Caco-2 (cell line): ENCODE measurements at regions not wholly inside any gene's neighbourhood (a gene's known extent, or its start where the extent isn't known, plus 50 kb on each side); places are given as distances from the start of the nearest gene placed in this dataset.

ENCODE experiments used
- BruUV-seq: library from RNA; stranded (reverse); fragments of 400-500 nt; replicated peaks from 2 replicates; lab custom pipeline; 2021; lab: Mats Ljungman, UMichigan
- CTCF ChIA-PET: fragments of 300-600 bp; sonication (Branson Sonifier 250); formaldehyde crosslinking; loops from one replicate; lab custom pipeline; 2022; ENCODE audit warnings: antibody characterized with exemption; lab: Charles Lee
- POLR2A ChIA-PET: fragments of 300-600 bp; sonication (Branson Sonifier 250); formaldehyde crosslinking; loops from one replicate; lab custom pipeline; 2022; ENCODE audit warnings: antibody characterized with exemption; lab: Charles Lee
- DNase-seq, 2 experiments: peaks; one replicate each; pipeline versions ENCODE4 v3.0.0 to v3.0.0-alpha.2; 2020 to 2022
- H3K27me3 ChIP-seq: replicated peaks from 2 replicates; pipeline ENCODE4 v1.6.0; 2011; ENCODE audit warnings: low read length; ENCODE audit not compliant: control insufficient read depth, insufficient read depth
- H3K36me3 ChIP-seq: 2 replicates; pipeline ENCODE4 v1.5.1; 2011; ENCODE audit warnings: low read length; ENCODE audit not compliant: control insufficient read depth, insufficient read depth
- H3K4me1 ChIP-seq: fragments of 250-450 bp; sonication (Bioruptor Pico); 2 replicates; pipeline ENCODE4 v1.5.1; 2020; ENCODE audit warnings: mild to moderate bottlenecking
- H3K4me3 ChIP-seq: 2 replicates; pipeline ENCODE4 v1.5.1; 2011; ENCODE audit warnings: low read depth, mild to moderate bottlenecking, control low read depth, low read length
- H3K9me3 ChIP-seq: fragments of 250-450 bp; sonication (Bioruptor Pico); 2 replicates; pipeline ENCODE4 v1.5.1; 2020; ENCODE audit warnings: mild to moderate bottlenecking, moderate library complexity
- H3K27ac Mint-ChIP-seq: one replicate; pipeline ENCODE4 v1.8.0; 2022; ENCODE audit warnings: mixed read lengths; ENCODE audit not compliant: unreplicated experiment
- H3K27me3 Mint-ChIP-seq: one replicate; pipeline ENCODE4 v1.8.0; 2022; ENCODE audit warnings: mixed read lengths; ENCODE audit not compliant: insufficient read depth, unreplicated experiment
- H3K36me3 Mint-ChIP-seq: one replicate; pipeline ENCODE4 v1.8.0; 2022; ENCODE audit warnings: mild to moderate bottlenecking, mixed read lengths; ENCODE audit not compliant: insufficient read depth, unreplicated experiment
- H3K4me1 Mint-ChIP-seq: one replicate; pipeline ENCODE4 v1.8.0; 2022; ENCODE audit warnings: low read depth, mixed read lengths; ENCODE audit not compliant: unreplicated experiment
- H3K4me3 Mint-ChIP-seq: one replicate; pipeline ENCODE4 v1.8.0; 2022; ENCODE audit warnings: mild to moderate bottlenecking, moderate library complexity, mixed read lengths; ENCODE audit not compliant: unreplicated experiment
- H3K9me3 Mint-ChIP-seq: one replicate; pipeline ENCODE4 v1.8.0; 2022; ENCODE audit warnings: mixed read lengths; ENCODE audit not compliant: unreplicated experiment
- intact Hi-C: fragments of 100-400 bp; cut with micrococcal nuclease; formaldehyde crosslinking; loops from one replicate; pipeline ENCODE4 v1.10.0; 2022; ENCODE audit not compliant: unreplicated experiment
- TF ChIP-seq, protein P1 (sequence below), 2 experiments: fragments of 200-600 bp in 1 of 2; IDR thresholded peaks; 1 replicate in 1 of 2; 2 replicates in 1 of 2; pipeline versions ENCODE4 v1.5.1 to v1.8.0; 2011 to 2022; ENCODE audit warnings: antibody characterized with exemption in 1 of 2, control low read depth in 1 of 2, inconsistent platforms in 1 of 2, low read depth in 1 of 2, low read length in 1 of 2, mild to moderate bottlenecking in 1 of 2, moderate library complexity in 1 of 2; ENCODE audit not compliant: insufficient read depth in 1 of 2, severe bottlenecking in 1 of 2, unreplicated experiment in 1 of 2

DNA sequence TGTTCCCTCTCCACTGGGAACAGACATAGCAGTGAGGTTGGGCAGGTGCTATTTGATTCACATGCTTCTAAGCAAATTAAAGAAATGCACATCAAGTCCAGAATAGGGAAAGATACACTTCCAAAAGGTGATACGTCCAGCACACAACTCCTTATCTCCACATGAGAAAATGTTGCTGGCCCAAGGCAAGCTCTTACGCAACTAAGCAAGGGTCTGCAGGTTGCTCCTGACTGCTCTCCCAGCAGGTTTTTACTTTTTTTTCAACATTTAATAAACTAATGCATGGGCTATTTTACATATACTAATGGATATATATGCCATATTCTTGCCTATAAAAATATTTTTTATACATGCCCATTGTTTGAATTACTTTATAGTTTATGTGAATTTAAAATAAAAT is 818.5 kb upstream of the ROBO1 start:
- POLR2A ChIA-PET, result no interaction called here
- H3K27me3 ChIP-seq, result no peaks in the 10 kb centered on the region
- H3K4me1 ChIP-seq, result no peaks in the 10 kb centered on the region
- BruUV-seq, result no TSS peak
- no peaks in the 10 kb centered on the region for H3K4me1 Mint-ChIP-seq
- CTCF ChIA-PET, result no interaction called here
- H3K36me3 ChIP-seq, result no peaks in the 10 kb centered on the region
- intact Hi-C loops, result no loop called here
- H3K36me3 Mint-ChIP-seq, result no peaks in the 10 kb centered on the region
- TF ChIP-seq, protein P1, sequence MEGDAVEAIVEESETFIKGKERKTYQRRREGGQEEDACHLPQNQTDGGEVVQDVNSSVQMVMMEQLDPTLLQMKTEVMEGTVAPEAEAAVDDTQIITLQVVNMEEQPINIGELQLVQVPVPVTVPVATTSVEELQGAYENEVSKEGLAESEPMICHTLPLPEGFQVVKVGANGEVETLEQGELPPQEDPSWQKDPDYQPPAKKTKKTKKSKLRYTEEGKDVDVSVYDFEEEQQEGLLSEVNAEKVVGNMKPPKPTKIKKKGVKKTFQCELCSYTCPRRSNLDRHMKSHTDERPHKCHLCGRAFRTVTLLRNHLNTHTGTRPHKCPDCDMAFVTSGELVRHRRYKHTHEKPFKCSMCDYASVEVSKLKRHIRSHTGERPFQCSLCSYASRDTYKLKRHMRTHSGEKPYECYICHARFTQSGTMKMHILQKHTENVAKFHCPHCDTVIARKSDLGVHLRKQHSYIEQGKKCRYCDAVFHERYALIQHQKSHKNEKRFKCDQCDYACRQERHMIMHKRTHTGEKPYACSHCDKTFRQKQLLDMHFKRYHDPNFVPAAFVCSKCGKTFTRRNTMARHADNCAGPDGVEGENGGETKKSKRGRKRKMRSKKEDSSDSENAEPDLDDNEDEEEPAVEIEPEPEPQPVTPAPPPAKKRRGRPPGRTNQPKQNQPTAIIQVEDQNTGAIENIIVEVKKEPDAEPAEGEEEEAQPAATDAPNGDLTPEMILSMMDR (IDR thresholded peaks at IDR 0.05; ENCODE audit: insufficient read depth in 1 of 2, low read depth in 1 of 2, low read length in 1 of 2, severe bottlenecking in 1 of 2, unreplicated experiment in 1 of 2), result no peak
- no peak overlapping the region for H3K27ac Mint-ChIP-seq
- no peaks in the 10 kb centered on the region for H3K9me3 Mint-ChIP-seq
- H3K4me3 ChIP-seq, result no peak overlapping the region
- DNase-seq, result no peak
- H3K27me3 Mint-ChIP-seq, result no peaks in the 10 kb centered on the region
- no peaks in the 10 kb centered on the region for H3K9me3 ChIP-seq
- no peak overlapping the region for H3K4me3 Mint-ChIP-seq

DNA sequence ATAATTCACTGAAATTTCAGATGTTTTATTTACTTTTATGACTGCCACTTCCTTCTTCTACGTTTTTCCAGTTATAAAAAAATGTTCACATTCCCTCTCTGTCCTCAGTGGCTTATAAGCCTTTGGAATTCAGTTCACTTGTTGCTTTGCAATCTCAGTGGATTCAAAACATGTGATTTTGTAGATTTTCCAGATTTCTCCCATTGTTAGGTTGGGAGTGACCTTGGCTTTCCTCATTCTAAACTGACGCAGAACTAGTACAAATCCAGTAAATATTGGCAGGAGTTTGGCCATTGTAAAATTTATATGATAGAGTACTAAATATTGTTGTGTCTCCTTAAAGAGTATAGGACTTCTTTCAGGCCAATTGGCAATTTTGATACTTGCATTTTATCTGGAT is 812.3 kb upstream of the ROBO1 start:
- no TSS peak for BruUV-seq
- intact Hi-C loops, result no loop called here
- no peaks in the 10 kb centered on the region for H3K27me3 ChIP-seq
- Mint-ChIP-seq H3K9me3 (no peaks in the 10 kb centered on the region), H3K27me3 (no peaks in the 10 kb centered on the region), H3K4me1 (no peaks in the 10 kb centered on the region), H3K27ac (no peak overlapping the region), H3K4me3 (no peak overlapping the region), H3K36me3 (no peaks in the 10 kb centered on the region)
- CTCF ChIA-PET, result no interaction called here
- POLR2A ChIA-PET, result no interaction called here
- no peak for DNase-seq
- no peaks in the 10 kb centered on the region for H3K9me3 ChIP-seq
- no peaks in the 10 kb centered on the region for H3K4me1 ChIP-seq
- TF ChIP-seq, protein P1 (IDR thresholded peaks at IDR 0.05; ENCODE audit: insufficient read depth in 1 of 2, low read depth in 1 of 2, low read length in 1 of 2, severe bottlenecking in 1 of 2, unreplicated experiment in 1 of 2), result no peak
- H3K4me3 ChIP-seq, result no peak overlapping the region
- no peaks in the 10 kb centered on the region for H3K36me3 ChIP-seq

DNA sequence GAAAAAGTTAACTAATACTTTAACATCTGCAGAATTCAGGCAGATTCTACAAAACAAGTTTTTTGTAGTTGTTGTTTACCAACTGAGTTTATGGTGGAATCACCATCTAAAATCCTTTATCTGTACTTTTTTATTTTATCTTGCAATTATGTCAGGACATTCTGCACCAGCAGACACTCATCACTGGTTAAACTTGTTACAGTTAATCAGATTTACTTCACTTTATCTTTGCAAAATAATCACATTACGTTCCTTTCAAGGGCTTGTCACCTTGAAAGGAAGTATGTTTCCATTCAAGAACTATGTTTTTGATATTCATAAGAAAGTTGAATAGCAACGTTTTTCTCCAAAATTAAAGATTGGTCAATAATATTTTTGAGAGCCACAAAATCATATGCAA is 796.6 kb upstream of the ROBO1 start:
- H3K36me3 ChIP-seq, result no peaks in the 10 kb centered on the region
- Mint-ChIP-seq H3K27ac (no peak overlapping the region), H3K36me3 (no peaks in the 10 kb centered on the region), H3K4me3 (no peak overlapping the region), H3K27me3 (no peaks in the 10 kb centered on the region), H3K9me3 (no peaks in the 10 kb centered on the region), H3K4me1 (peaks cover 5% of the 10 kb centered on the region)
- H3K27me3 ChIP-seq, result no peaks in the 10 kb centered on the region
- no peaks in the 10 kb centered on the region for H3K4me1 ChIP-seq
- no peak overlapping the region for H3K4me3 ChIP-seq
- no peak for DNase-seq
- ChIA-PET POLR2A (no interaction called here), CTCF (no interaction called here)
- TF ChIP-seq, protein P1 (IDR thresholded peaks at IDR 0.05; ENCODE audit: insufficient read depth in 1 of 2, low read depth in 1 of 2, low read length in 1 of 2, severe bottlenecking in 1 of 2, unreplicated experiment in 1 of 2), result no peak
- intact Hi-C loops, result no loop called here
- no peaks in the 10 kb centered on the region for H3K9me3 ChIP-seq
- BruUV-seq, result no TSS peak
